Activated T-helper 1 cell treated with anti-CD3 and anti-CD28 coated beads, Interleukin-12 subunit alpha, Interleukin-12 subunit beta, Interleukin-2, Interleukin-4 antibody, amounts not matched to agents 30 ng/mL and 10 ng/mL and 1 ng/mL, durations not matched to agents 14 hours and 24 hours and 36 hours (primary cell): ENCODE measurements at regions not wholly inside any gene's neighbourhood (a gene's known extent, or its start where the extent isn't known, plus 50 kb on each side); places are given as distances from the start of the nearest gene placed in this dataset.

Source experiments
- DNase-seq: peaks from one replicate; pipeline ENCODE4 v3.0.0; 2021; ENCODE audit warnings: low spot score
- H3K27ac Mint-ChIP-seq: one replicate; pipeline ENCODE4 v1.8.0; 2021; ENCODE audit warnings: mild to moderate bottlenecking, mixed read lengths
- H3K27me3 Mint-ChIP-seq: one replicate; pipeline ENCODE4 v1.8.0; 2022; ENCODE audit warnings: mild to moderate bottlenecking, moderate library complexity, mixed read lengths; ENCODE audit not compliant: insufficient read depth
- H3K36me3 Mint-ChIP-seq: one replicate; pipeline ENCODE4 v1.8.0; 2021; ENCODE audit warnings: low read depth, mixed read lengths
- H3K4me1 Mint-ChIP-seq: one replicate; pipeline ENCODE4 v1.8.0; 2021; ENCODE audit warnings: low read depth, mixed read lengths
- H3K4me3 Mint-ChIP-seq: one replicate; pipeline ENCODE4 v1.8.0; 2021; ENCODE audit warnings: mild to moderate bottlenecking, moderate library complexity, mixed read lengths
- H3K9me3 Mint-ChIP-seq: one replicate; pipeline ENCODE4 v1.8.0; 2021; ENCODE audit warnings: mixed read lengths
- intact Hi-C: fragments of 100-400 bp; cut with micrococcal nuclease; formaldehyde crosslinking; loops from one replicate; pipeline ENCODE4 v1.15.1; 2024

DNA sequence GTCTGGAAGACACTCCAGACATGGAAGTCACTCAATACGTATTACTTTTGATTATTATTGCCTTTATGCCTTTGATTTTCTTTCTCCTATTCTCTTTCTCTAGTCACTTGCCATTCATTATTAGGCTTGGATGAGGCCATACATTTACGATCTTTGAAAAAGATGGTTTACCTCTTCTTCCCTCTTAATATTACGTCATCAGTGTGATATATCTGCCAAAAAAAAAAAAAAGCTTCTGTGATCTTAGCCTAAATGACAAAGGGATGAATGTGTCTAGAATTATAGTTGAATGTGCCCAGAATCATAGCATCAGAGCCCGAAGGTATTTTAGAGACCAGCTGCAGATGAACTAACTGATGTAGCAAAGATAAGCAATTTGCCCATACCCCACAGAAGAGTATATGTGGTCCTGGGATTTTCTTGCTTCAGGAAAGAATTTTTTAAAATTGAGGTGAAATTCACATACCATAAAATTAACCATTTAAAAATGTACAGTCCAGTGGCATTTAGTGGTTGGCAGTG is 73.9 kb downstream of the HHEX start:
- intact Hi-C loops = no loop called here
- no peak overlapping the region for H3K4me3 Mint-ChIP-seq
- H3K36me3 Mint-ChIP-seq = no peaks in the 10 kb centered on the region
- H3K27me3 Mint-ChIP-seq = peaks cover 11% of the 10 kb centered on the region
- no peak for DNase-seq
- peaks cover 8% of the 10 kb centered on the region for H3K9me3 Mint-ChIP-seq
- H3K4me1 Mint-ChIP-seq = no peaks in the 10 kb centered on the region
- no peak overlapping the region for H3K27ac Mint-ChIP-seq

DNA sequence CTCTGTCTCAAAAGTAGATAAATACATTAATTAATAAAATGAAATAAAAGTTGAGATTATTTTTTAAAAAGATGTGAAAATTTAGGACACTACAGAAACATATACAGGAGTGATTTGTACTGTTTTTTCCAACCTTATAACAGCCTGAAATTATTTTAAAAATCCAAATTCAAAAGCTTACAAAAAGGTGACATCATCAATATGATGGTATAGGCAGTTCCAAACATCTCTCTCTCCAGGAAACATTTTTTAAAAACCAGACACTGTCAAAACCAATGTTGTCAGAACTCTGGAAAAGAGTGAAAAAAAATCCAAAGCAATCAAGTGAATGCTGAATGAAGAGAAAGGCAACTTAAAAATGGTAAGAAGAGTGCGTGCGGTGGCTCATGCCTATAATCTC is 76.7 kb downstream of the HHEX start:
- H3K36me3 Mint-ChIP-seq = no peaks in the 10 kb centered on the region
- no peak overlapping the region for H3K27ac Mint-ChIP-seq
- no peak for DNase-seq
- intact Hi-C loops = no loop called here
- no peaks in the 10 kb centered on the region for H3K4me1 Mint-ChIP-seq
- peaks cover 15% of the 10 kb centered on the region for H3K27me3 Mint-ChIP-seq
- no peak overlapping the region for H3K4me3 Mint-ChIP-seq
- peaks cover 8% of the 10 kb centered on the region for H3K9me3 Mint-ChIP-seq

DNA sequence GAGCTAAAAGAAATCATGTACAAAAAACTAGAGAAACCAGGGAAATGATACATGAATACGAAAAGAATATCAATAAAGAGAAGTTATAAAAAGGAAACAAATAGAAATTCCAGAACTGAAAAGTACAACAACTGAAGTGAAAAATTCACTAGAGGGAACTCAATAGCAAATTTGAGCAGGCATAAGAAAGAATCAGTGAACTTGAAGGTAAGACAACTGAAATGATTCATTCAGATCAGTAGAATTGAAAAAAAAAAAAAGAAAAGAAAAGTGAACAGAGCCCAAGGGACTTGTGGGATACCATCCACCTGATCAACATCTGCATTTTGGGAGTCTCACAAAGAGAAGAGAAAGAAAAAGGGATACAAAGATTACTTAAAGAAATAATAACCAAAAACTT is 78.3 kb downstream of the HHEX start:
- intact Hi-C loops = no loop called here
- no peaks in the 10 kb centered on the region for H3K4me1 Mint-ChIP-seq
- peaks cover 8% of the 10 kb centered on the region for H3K9me3 Mint-ChIP-seq
- peaks cover 12% of the 10 kb centered on the region for H3K27me3 Mint-ChIP-seq
- no peak for DNase-seq
- H3K27ac Mint-ChIP-seq = no peak overlapping the region
- no peak overlapping the region for H3K4me3 Mint-ChIP-seq
- no peaks in the 10 kb centered on the region for H3K36me3 Mint-ChIP-seq

DNA sequence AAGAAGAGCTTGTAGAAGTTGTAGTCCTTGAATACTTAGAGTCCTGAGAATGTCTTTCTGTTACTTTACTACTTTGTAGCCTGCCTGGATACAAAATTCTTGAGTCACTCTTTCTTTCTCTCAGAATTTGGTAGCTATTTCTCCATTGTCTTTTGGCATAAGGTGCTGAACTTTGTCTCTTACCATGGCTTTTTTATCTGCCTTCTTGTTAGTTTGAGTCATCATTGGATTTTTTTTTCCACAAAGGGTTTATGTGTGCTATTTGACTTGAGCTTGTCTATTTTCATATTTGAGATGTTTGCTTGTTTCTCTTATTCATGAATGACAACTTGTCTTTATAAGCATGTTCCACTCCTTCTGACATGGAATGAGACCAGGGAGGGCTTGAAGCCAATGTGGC is 74.5 kb upstream of the EXOC6 start:
- Mint-ChIP-seq H3K27ac (no peak overlapping the region), H3K27me3 (peaks cover 30% of the 10 kb centered on the region), H3K4me1 (no peaks in the 10 kb centered on the region), H3K4me3 (no peak overlapping the region), H3K36me3 (no peaks in the 10 kb centered on the region), H3K9me3 (no peaks in the 10 kb centered on the region)
- DNase-seq = no peak
- intact Hi-C loops = no loop called here

- no peak overlapping the region for H3K27ac Mint-ChIP-seq
- DNase-seq = no peak
- H3K36me3 Mint-ChIP-seq = no peaks in the 10 kb centered on the region
- peaks cover 42% of the 10 kb centered on the region for H3K27me3 Mint-ChIP-seq
- no peaks in the 10 kb centered on the region for H3K4me1 Mint-ChIP-seq
- no peak overlapping the region for H3K4me3 Mint-ChIP-seq
- intact Hi-C loops = no loop called here
- no peaks in the 10 kb centered on the region for H3K9me3 Mint-ChIP-seq
Measured at GRCh38 chr10:92778091-92778490, 70.2 kb upstream of the EXOC6 start.

- DNase-seq = no peak
- H3K27ac Mint-ChIP-seq = no peak overlapping the region
- no peak overlapping the region for H3K4me3 Mint-ChIP-seq
Measured at GRCh38 chr10:92785118-92785517, 63.2 kb upstream of the EXOC6 start.

DNA sequence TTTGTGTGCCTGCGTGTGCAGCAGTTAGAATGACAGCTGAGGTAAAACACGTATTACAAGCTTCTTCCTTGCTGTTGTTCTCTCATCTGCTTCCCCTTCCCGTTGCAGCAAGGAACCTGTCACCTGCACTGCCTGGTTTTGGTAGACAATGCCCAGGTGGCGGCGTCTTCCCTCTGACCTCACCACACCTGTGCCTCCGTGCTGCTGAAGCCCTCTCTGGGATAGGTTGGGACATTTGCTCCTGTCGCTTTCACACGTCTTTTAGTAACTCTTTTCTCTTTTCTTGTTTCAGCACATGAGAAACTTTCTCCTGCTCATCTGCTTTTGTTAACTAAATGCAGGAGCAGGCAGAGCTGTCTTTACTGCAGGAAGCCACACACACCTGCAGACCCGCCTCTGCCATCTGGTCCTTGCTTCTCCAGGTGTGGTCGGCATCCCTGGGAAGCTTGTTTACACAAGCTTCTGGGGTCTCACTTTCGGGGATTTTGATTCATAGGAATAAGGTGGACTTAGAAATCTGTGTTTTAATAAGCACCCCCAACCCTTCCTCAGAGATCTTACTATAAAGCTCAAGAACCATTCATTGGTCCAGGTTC is 60.7 kb upstream of the EXOC6 start:
- no peak for DNase-seq
- Mint-ChIP-seq H3K4me3 (no peak overlapping the region), H3K27ac (no peak overlapping the region), H3K36me3 (no peaks in the 10 kb centered on the region), H3K4me1 (no peaks in the 10 kb centered on the region), H3K27me3 (peaks cover 3% of the 10 kb centered on the region), H3K9me3 (no peaks in the 10 kb centered on the region)
- intact Hi-C loops = no loop called here

More at GRCh38 chr10:92785118-92785517, 63.2 kb upstream of the EXOC6 start:
- no peaks in the 10 kb centered on the region for H3K36me3 Mint-ChIP-seq
- peaks cover 7% of the 10 kb centered on the region for H3K27me3 Mint-ChIP-seq
- H3K9me3 Mint-ChIP-seq = no peaks in the 10 kb centered on the region
- intact Hi-C loops = no loop called here
- no peaks in the 10 kb centered on the region for H3K4me1 Mint-ChIP-seq

DNA sequence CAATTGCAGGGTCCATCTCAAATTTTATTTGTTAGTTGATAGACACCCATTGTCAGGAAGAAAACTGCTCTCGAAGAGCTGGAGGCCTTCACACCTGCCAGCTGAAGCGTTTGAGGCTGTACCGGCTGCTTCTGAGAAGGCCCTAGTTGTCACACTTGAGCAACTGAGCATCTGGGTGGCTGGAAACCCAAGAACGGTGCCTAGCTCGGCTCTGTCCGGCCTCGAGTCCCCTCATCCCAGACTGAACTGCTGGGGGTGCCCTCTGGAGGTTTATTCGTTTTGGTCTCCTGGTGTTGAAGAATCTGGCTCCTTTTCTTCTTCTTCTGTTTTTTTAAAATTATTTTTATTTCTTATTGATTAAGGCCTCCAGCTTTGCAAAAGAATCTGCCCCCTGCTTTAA is 59.3 kb upstream of the EXOC6 start:
- peaks cover 4% of the 10 kb centered on the region for H3K27me3 Mint-ChIP-seq
- no peak overlapping the region for H3K27ac Mint-ChIP-seq
- H3K4me3 Mint-ChIP-seq = no peak overlapping the region
- H3K4me1 Mint-ChIP-seq = no peaks in the 10 kb centered on the region
- H3K9me3 Mint-ChIP-seq = no peaks in the 10 kb centered on the region
- intact Hi-C loops = no loop called here
- no peak for DNase-seq
- H3K36me3 Mint-ChIP-seq = no peaks in the 10 kb centered on the region

GRCh38 chr10:92789786-92790185 is 58.5 kb upstream of the EXOC6 start:
- DNase-seq = no peak
- intact Hi-C loops = no loop called here
- no peak overlapping the region for H3K4me3 Mint-ChIP-seq
- peaks cover 9% of the 10 kb centered on the region for H3K27me3 Mint-ChIP-seq
- H3K4me1 Mint-ChIP-seq = no peaks in the 10 kb centered on the region
- no peaks in the 10 kb centered on the region for H3K9me3 Mint-ChIP-seq
- H3K36me3 Mint-ChIP-seq = no peaks in the 10 kb centered on the region
- H3K27ac Mint-ChIP-seq = no peak overlapping the region

- Mint-ChIP-seq H3K9me3 (no peaks in the 10 kb centered on the region), H3K4me1 (no peaks in the 10 kb centered on the region), H3K27ac (no peak overlapping the region), H3K36me3 (no peaks in the 10 kb centered on the region), H3K4me3 (no peak overlapping the region), H3K27me3 (peaks cover 14% of the 10 kb centered on the region)
- no peak for DNase-seq
- intact Hi-C loops = no loop called here
Measured at GRCh38 chr10:92790440-92790839, 57.9 kb upstream of the EXOC6 start.

DNA sequence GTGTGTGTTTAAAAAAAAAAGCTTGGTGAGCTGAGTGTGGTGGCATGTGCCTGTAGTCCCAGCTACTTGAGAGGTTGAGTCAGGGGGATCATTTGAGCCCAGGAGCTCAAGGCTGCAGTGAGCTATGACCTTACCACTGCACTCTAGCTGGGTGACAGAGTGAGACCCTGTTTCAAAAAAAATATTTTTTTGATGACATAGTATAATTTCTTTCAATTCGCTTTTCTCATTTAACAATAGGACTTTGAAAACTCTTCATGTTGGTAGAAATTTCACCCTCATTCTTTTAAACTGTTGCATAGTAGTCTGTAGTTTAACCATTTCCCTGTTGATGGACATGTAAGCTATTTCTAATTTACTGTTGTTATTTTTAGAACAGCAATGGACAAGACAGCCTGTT is 55.7 kb upstream of the EXOC6 start:
- no peaks in the 10 kb centered on the region for H3K36me3 Mint-ChIP-seq
- intact Hi-C loops = no loop called here
- no peak overlapping the region for H3K4me3 Mint-ChIP-seq
- no peaks in the 10 kb centered on the region for H3K4me1 Mint-ChIP-seq
- H3K27ac Mint-ChIP-seq = no peak overlapping the region
- no peak for DNase-seq
- peaks cover 19% of the 10 kb centered on the region for H3K27me3 Mint-ChIP-seq
- no peaks in the 10 kb centered on the region for H3K9me3 Mint-ChIP-seq
